IMR-90 (cell line): ENCODE measurements at regions not wholly inside any gene's neighbourhood (a gene's known extent, or its start where the extent isn't known, plus 50 kb on each side); places are given as distances from the start of the nearest gene placed in this dataset.

Experiments
- ATAC-seq: fragments of 200-7000 bp; cut with Tn5 transposase; 2 replicates; pipeline ENCODE4 v1.9.1; 2020; ENCODE audit warnings: low read depth, mild to moderate bottlenecking, moderate library complexity
- BruUV-seq: library from RNA; stranded (reverse); fragments of 400-500 nt; replicated peaks from 2 replicates; lab custom pipeline; 2021; lab: Mats Ljungman, UMichigan
- CTCF ChIA-PET: fragments of 300-600 bp; formaldehyde crosslinking; extraction: SDS; loops from one replicate; lab custom pipeline; 2021; ENCODE audit warnings: antibody characterized with exemption; lab: Yijun Ruan, JAX
- POLR2A ChIA-PET: fragments of 300-600 bp; sonication (Branson Sonifier 250); formaldehyde crosslinking; loops from one replicate; lab custom pipeline; 2022; ENCODE audit warnings: antibody characterized with exemption; ENCODE audit not compliant: unreplicated experiment; lab: Charles Lee
- DNase-seq: peaks from one replicate; pipeline ENCODE4 v3.0.0; 2013
- H2AFZ ChIP-seq: replicated peaks from 2 replicates; pipeline ENCODE3; 2013; ENCODE audit warnings: low read length, mild to moderate bottlenecking; ENCODE audit not compliant: poor library complexity
- H2AK5ac ChIP-seq: 2 replicates; pipeline ENCODE4 v1.6.1; 2013; ENCODE audit warnings: low read depth, low read length, inconsistent platforms
- H2AK9ac ChIP-seq: replicated peaks from 2 replicates; pipeline ENCODE3; 2013; ENCODE audit warnings: mild to moderate bottlenecking, low read depth, low read length, moderate library complexity; ENCODE audit not compliant: poor library complexity
- H2BK120ac ChIP-seq: 2 replicates; pipeline ENCODE4 v1.6.1; 2013; ENCODE audit warnings: low read depth, low read length, inconsistent platforms
- H2BK15ac ChIP-seq: 3 replicates; pipeline ENCODE4 v1.6.1; 2013; ENCODE audit warnings: low read depth, low read length, inconsistent platforms
- H2BK20ac ChIP-seq: 2 replicates; pipeline ENCODE4 v1.6.1; 2013; ENCODE audit warnings: low read depth, mild to moderate bottlenecking, inconsistent platforms, low read length, moderate library complexity
- H2BK5ac ChIP-seq: 2 replicates; pipeline ENCODE4 v1.6.1; 2013; ENCODE audit warnings: mild to moderate bottlenecking, low read depth, low read length, inconsistent platforms; ENCODE audit not compliant: poor library complexity, severe bottlenecking
- H3K14ac ChIP-seq: replicated peaks from 2 replicates; pipeline ENCODE4 v1.6.1; 2013; ENCODE audit warnings: low read depth, low read length, inconsistent platforms
- H3K18ac ChIP-seq: 2 replicates; pipeline ENCODE4 v1.6.1; 2013; ENCODE audit warnings: low read depth, low read length, control low read depth
- H3K23ac ChIP-seq: 2 replicates; pipeline ENCODE4 v1.6.1; 2013; ENCODE audit warnings: low read depth, low read length, inconsistent platforms
- H3K27ac ChIP-seq: 2 replicates; pipeline ENCODE4 v1.5.1; 2013; ENCODE audit warnings: mild to moderate bottlenecking, control low read depth, low read length; ENCODE audit not compliant: insufficient read depth
- H3K27me3 ChIP-seq: 2 replicates; pipeline ENCODE4 v1.6.1; 2013; ENCODE audit warnings: low read length; ENCODE audit not compliant: control insufficient read depth, insufficient read depth
- H3K36me3 ChIP-seq: 2 replicates; pipeline ENCODE4 v1.6.1; 2013; ENCODE audit warnings: low read length, mixed read lengths; ENCODE audit not compliant: control insufficient read depth, insufficient read depth
- H3K4ac ChIP-seq: 2 replicates; pipeline ENCODE4 v1.6.1; 2013; ENCODE audit warnings: low read depth, low read length, inconsistent platforms
- H3K4me1 ChIP-seq: 2 replicates; pipeline ENCODE4 v1.6.1; 2013; ENCODE audit warnings: low read length, mixed read lengths; ENCODE audit not compliant: control insufficient read depth, insufficient read depth
- H3K4me2 ChIP-seq: 2 replicates; pipeline ENCODE4 v1.6.1; 2013; ENCODE audit warnings: low read depth, mild to moderate bottlenecking, control low read depth, low read length, moderate library complexity
- H3K4me3 ChIP-seq: 2 replicates; pipeline ENCODE4 v1.5.1; 2013; ENCODE audit warnings: low read depth, mild to moderate bottlenecking, control low read depth, low read length, moderate library complexity; ENCODE audit not compliant: insufficient read depth
- H3K56ac ChIP-seq: 2 replicates; pipeline ENCODE4 v1.6.1; 2013; ENCODE audit warnings: low read length, inconsistent platforms; ENCODE audit not compliant: insufficient read depth; ENCODE audit errors: extremely low read depth
- H3K79me1 ChIP-seq, 2 experiments: 2 replicates each; pipeline ENCODE4 v1.6.1; 2013; ENCODE audit warnings: low read length in 2 of 2, inconsistent platforms in 1 of 2, low read depth in 1 of 2
- H3K9ac ChIP-seq: 2 replicates; pipeline ENCODE4 v1.6.1; 2013; ENCODE audit warnings: low read depth, low read length, control low read depth
- H3K9me1 ChIP-seq: 2 replicates; pipeline ENCODE4 v1.6.1; 2013; ENCODE audit warnings: low read length, inconsistent platforms; ENCODE audit not compliant: insufficient read depth
- H3K9me3 ChIP-seq: 2 replicates; pipeline ENCODE4 v1.6.1; 2013; ENCODE audit warnings: low read length; ENCODE audit not compliant: control insufficient read depth, insufficient read depth
- H4K20me1 ChIP-seq: 2 replicates; pipeline ENCODE4 v1.6.1; 2013; ENCODE audit warnings: low read length, inconsistent platforms; ENCODE audit not compliant: insufficient read depth
- H4K5ac ChIP-seq: 2 replicates; pipeline ENCODE4 v1.6.1; 2013; ENCODE audit warnings: mild to moderate bottlenecking, low read depth, low read length, control low read depth
- H4K8ac ChIP-seq, 2 experiments: 2 replicates each; pipeline ENCODE4 v1.6.1; 2013; ENCODE audit warnings: low read depth in 2 of 2, low read length in 2 of 2, control low read depth in 1 of 2, inconsistent platforms in 1 of 2
- H4K91ac ChIP-seq: 2 replicates; pipeline ENCODE4 v1.6.1; 2013; ENCODE audit warnings: low read depth, low read length, inconsistent platforms; ENCODE audit not compliant: insufficient read depth
- BHLHE40 ChIP-seq: fragments of 150-350 bp; IDR thresholded peaks from 2 replicates; pipeline ENCODE4 v1.6.1; 2016; ENCODE audit warnings: mild to moderate bottlenecking, low read depth, low read length
- CHD1 ChIP-seq: IDR thresholded peaks from 2 replicates; pipeline ENCODE4 v1.6.1; 2012; ENCODE audit warnings: low read depth, low read length, improper control_type of control experiment
- CTCF ChIP-seq: conservative IDR thresholded peaks from 2 replicates; pipeline ENCODE4 v1.5.1; 2012; ENCODE audit warnings: mild to moderate bottlenecking, low read depth, low read length, improper control_type of control experiment
- MAFK ChIP-seq: IDR thresholded peaks from 2 replicates; pipeline ENCODE4 v1.6.1; 2012; ENCODE audit warnings: low read depth, low read length, improper control_type of control experiment
- MAZ ChIP-seq: IDR thresholded peaks from 2 replicates; pipeline ENCODE4 v1.6.1; 2012; ENCODE audit warnings: low read depth, mild to moderate bottlenecking, low read length, improper control_type of control experiment, moderate library complexity, borderline replicate concordance
- MXI1 ChIP-seq: IDR thresholded peaks from 2 replicates; pipeline ENCODE4 v1.6.1; 2012; ENCODE audit warnings: low read depth, mild to moderate bottlenecking, low read length, moderate library complexity, borderline replicate concordance
- POLR2A ChIP-seq: IDR thresholded peaks from 2 replicates; pipeline ENCODE4 v1.6.1; 2012; ENCODE audit warnings: mild to moderate bottlenecking, low read depth, low read length
- RAD21 ChIP-seq: IDR thresholded peaks from 2 replicates; pipeline ENCODE4 v1.6.1; 2012; ENCODE audit warnings: low read length, improper control_type of control experiment
- RFX5 ChIP-seq: IDR thresholded peaks from 2 replicates; pipeline ENCODE4 v1.8.0; 2012; ENCODE audit warnings: low read depth, mild to moderate bottlenecking, low read length, moderate library complexity
- SMC3 ChIP-seq: fragments of 150-350 bp; IDR thresholded peaks from 2 replicates; pipeline ENCODE4 v1.6.1; 2016; ENCODE audit warnings: low read depth, mild to moderate bottlenecking, antibody characterized with exemption, low read length, moderate library complexity
- WGBS, 2 experiments: methylation state at CpG; one replicate each; pipeline versions ENCODE4 v1.1.5 to v1.1.7; 2013; ENCODE audit warnings: missing lambda C conversion rate in 2 of 2; ENCODE audit not compliant: insufficient read length in 1 of 2; ENCODE audit errors: extremely low coverage in 2 of 2; 5-methylcytosine and 5-hydroxymethylcytosine counted together
- dilution Hi-C: fragments of 300-500 bp; cut with HindIII; formaldehyde crosslinking; loops from one replicate; pipeline ENCODE4 v1.14.3; 2018; ENCODE audit warnings: low sequenced_read_pairs; ENCODE audit not compliant: unreplicated experiment
- in situ Hi-C: fragments of 300-500 bp; cut with MboI; formaldehyde crosslinking; loops from 3 replicates; pipeline ENCODE4 v1.14.3; 2019; ENCODE audit warnings: low sequenced_read_pairs, inconsistent platforms, mixed read lengths
- intact Hi-C: fragments of 100-400 bp; cut with micrococcal nuclease; formaldehyde crosslinking; loops from 2 replicates; pipeline ENCODE4 v1.10.0; 2022

- H2AK5ac ChIP-seq: 0 out of 2 replicates have a peak overlapping the region, but pooled peaks have one; percentile 48
- H4K5ac ChIP-seq: no peak overlapping the region
- H3K9ac ChIP-seq: no peak overlapping the region
- no peak overlapping the region for H3K56ac ChIP-seq
- no peak overlapping the region for H2AK9ac ChIP-seq
- no peak overlapping the region for H3K14ac ChIP-seq
- in situ Hi-C loops (loop anchor here (5.0 kb wide), 1 partner anchor 109 kb away; the partner anchor contains the start of gene ACSL4), intact Hi-C loops (no loop called here), dilution Hi-C loops (no loop called here)
- H3K4me2 ChIP-seq: no peak overlapping the region
- peak overlapping the region; percentile 31 to 63; a peak in 1 of 4 replicates for H4K8ac ChIP-seq
- no peaks in the 10 kb centered on the region for H3K9me3 ChIP-seq
- POLR2A ChIA-PET: no interaction called here
- H3K4me3 ChIP-seq: no peak overlapping the region
- no peak overlapping the region for H3K23ac ChIP-seq
- H2BK120ac ChIP-seq: peak overlapping the region; percentile 68
- H3K27ac ChIP-seq: no peak overlapping the region
- no CpG with 5 or more reads among the region's 4 CpGs for WGBS, 2 experiments
- CTCF ChIA-PET: interaction anchor here (1.5 kb wide), 1 partner anchor 16 kb away, joined by 6 read pairs; no protein-coding TSS in a partner anchor
- H3K27me3 ChIP-seq: no peaks in the 10 kb centered on the region; the same call in none of the 2 replicates
- peak overlapping the region; percentile 52 for H4K91ac ChIP-seq
- DNase-seq (no peak), ATAC-seq (no peak)
- H3K9me1 ChIP-seq: 0 out of 2 replicates have a peak, but pooled peaks cover 3% of the 10 kb centered on the region
- no peaks in the 10 kb centered on the region for H3K79me1 ChIP-seq
- TF ChIP-seq MAZ (no peak), MXI1 (no peak), POLR2A (no peak), BHLHE40 (no peak), RAD21 (no peak), CTCF (no peak), MAFK (no peak), RFX5 (no peak), CHD1 (no peak), SMC3 (no peak)
- peak overlapping the region; percentile 62; the same call in 1 of the 2 replicates for H3K18ac ChIP-seq
- peaks cover 23% of the 10 kb centered on the region for H3K4me1 ChIP-seq
- peak overlapping the region; percentile 53; the same call in 1 of the 2 replicates for H3K4ac ChIP-seq
- H2BK15ac ChIP-seq: peak overlapping the region; percentile 77; the same call in 2 of the 3 replicates
- no peak overlapping the region for H2AFZ ChIP-seq
- peak overlapping the region; percentile 57; the same call in 1 of the 2 replicates for H2BK20ac ChIP-seq
- BruUV-seq: no TSS peak
- H3K36me3 ChIP-seq: no peaks in the 10 kb centered on the region
- H4K20me1 ChIP-seq: no peaks in the 10 kb centered on the region
- H2BK5ac ChIP-seq: no peak overlapping the region
Measured at GRCh38 chrX:109841257-109841656, 108.2 kb upstream of the ACSL4 start.
